Lung (tissue), 11 donors: ENCODE measurements at regions not wholly inside any gene's neighbourhood (a gene's known extent, or its start where the extent isn't known, plus 50 kb on each side); places are given as distances from the start of the nearest gene placed in this dataset.

ENCODE experiments used
- ATAC-seq: fragments of 200-7000 bp; cut with Tn5 transposase; one replicate; pipeline ENCODE4 v1.9.1; 2020; ENCODE audit warnings: moderate number of reproducible peaks; ENCODE audit not compliant: insufficient read depth, low FRiP score
- DNase-seq, 3 donors: peaks; one replicate each; pipeline ENCODE4 v3.0.0-alpha.2; 2013 to 2017
- H3K27ac ChIP-seq, 2 donors: one replicate each; pipeline ENCODE4 v1.5.1; 2013; ENCODE audit warnings: mild to moderate bottlenecking in 2 of 2, moderate library complexity in 2 of 2, control low read depth in 1 of 2, inconsistent platforms in 1 of 2, low read depth in 1 of 2, low read length in 1 of 2
- H3K27me3 ChIP-seq, 3 donors: one replicate each; pipeline ENCODE4 v1.5.1; 2013; ENCODE audit warnings: low read length in 2 of 3; ENCODE audit not compliant: control insufficient read depth in 3 of 3, insufficient read depth in 3 of 3
- H3K36me3 ChIP-seq, 4 donors: one replicate each; pipeline ENCODE4 v1.5.1; 2013; ENCODE audit warnings: low read length in 4 of 4, mild to moderate bottlenecking in 1 of 4, moderate library complexity in 1 of 4; ENCODE audit not compliant: control insufficient read depth in 4 of 4, insufficient read depth in 4 of 4
- H3K4me1 ChIP-seq, 5 donors: one replicate each; pipeline ENCODE4 v1.5.1; 2013; ENCODE audit warnings: low read length in 5 of 5, mild to moderate bottlenecking in 2 of 5, moderate library complexity in 1 of 5; ENCODE audit not compliant: control insufficient read depth in 5 of 5, insufficient read depth in 5 of 5
- H3K4me3 ChIP-seq: one replicate; pipeline ENCODE4 v1.5.1; 2013; ENCODE audit warnings: mild to moderate bottlenecking, control low read depth, moderate library complexity
- H3K9ac ChIP-seq, 2 donors: one replicate each; pipeline ENCODE4 v1.5.1; 2013; ENCODE audit warnings: low read length in 2 of 2, control low read depth in 1 of 2; ENCODE audit not compliant: insufficient read depth in 1 of 2
- H3K9me3 ChIP-seq, 4 donors: one replicate each; pipeline ENCODE4 v1.5.1; 2013; ENCODE audit warnings: low read length in 3 of 4, mild to moderate bottlenecking in 1 of 4, moderate library complexity in 1 of 4; ENCODE audit not compliant: control insufficient read depth in 4 of 4, insufficient read depth in 3 of 4
- WGBS, 2 donors: extraction: QIAGEN DNeasy Blood & Tissue Kit; methylation state at CpG; one replicate each; pipeline ENCODE4 v1.1.7; 2013; 5-methylcytosine and 5-hydroxymethylcytosine counted together
- TF ChIP-seq, protein P1 (sequence below): IDR thresholded peaks from 2 replicates; pipeline ENCODE4 v1.5.1; 2012; ENCODE audit warnings: mild to moderate bottlenecking; ENCODE audit errors: control extremely low read depth, extremely low read depth
- donor health status: control.
- donor health status: control.
- donor health status: Bipolar disorder and iron deficiency.
- donor health status: healthy.
- donor health status: DM: yes; HTN: yes; CAD: no.

DNA sequence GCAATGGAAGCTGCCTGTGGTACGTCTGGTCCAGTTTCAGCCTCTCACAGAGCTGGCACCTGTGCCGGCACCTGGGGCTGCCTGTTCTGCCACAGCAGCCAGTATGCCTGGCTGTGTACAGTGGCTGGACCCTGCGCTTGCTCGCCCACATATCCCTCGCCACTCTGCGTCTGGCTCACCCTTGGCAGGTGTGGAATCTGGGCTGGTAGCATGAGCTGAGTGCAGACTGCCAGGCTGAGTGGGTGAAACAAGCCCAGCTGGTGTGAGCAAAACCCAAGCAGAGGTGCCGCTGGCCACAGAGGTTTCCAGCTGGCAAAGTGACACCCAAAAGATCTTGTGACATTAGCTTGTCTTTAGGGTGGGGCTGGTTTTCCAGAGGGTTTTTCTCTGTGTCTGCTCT lies 80.7 kb downstream of the ING1 start:
- H3K27ac ChIP-seq, result no peak overlapping the region
- H3K9ac ChIP-seq, result no peak overlapping the region
- ATAC-seq (no peak), DNase-seq (no peak)
- no peaks in the 10 kb centered on the region for H3K36me3 ChIP-seq
- TF ChIP-seq, protein P1, sequence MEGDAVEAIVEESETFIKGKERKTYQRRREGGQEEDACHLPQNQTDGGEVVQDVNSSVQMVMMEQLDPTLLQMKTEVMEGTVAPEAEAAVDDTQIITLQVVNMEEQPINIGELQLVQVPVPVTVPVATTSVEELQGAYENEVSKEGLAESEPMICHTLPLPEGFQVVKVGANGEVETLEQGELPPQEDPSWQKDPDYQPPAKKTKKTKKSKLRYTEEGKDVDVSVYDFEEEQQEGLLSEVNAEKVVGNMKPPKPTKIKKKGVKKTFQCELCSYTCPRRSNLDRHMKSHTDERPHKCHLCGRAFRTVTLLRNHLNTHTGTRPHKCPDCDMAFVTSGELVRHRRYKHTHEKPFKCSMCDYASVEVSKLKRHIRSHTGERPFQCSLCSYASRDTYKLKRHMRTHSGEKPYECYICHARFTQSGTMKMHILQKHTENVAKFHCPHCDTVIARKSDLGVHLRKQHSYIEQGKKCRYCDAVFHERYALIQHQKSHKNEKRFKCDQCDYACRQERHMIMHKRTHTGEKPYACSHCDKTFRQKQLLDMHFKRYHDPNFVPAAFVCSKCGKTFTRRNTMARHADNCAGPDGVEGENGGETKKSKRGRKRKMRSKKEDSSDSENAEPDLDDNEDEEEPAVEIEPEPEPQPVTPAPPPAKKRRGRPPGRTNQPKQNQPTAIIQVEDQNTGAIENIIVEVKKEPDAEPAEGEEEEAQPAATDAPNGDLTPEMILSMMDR, result no peak
- peaks cover 0 to 6% (median 1%) of the 10 kb centered on the region in 5 donors for H3K4me1 ChIP-seq
- H3K4me3 ChIP-seq, result no peak overlapping the region
- no peaks in the 10 kb centered on the region for H3K27me3 ChIP-seq
- WGBS, 2 donors, result 88 to 89% methylated on average over 7 of the region's 7 CpGs
- peaks cover 0 to 24% (median 7%) of the 10 kb centered on the region in 4 donors for H3K9me3 ChIP-seq

DNA sequence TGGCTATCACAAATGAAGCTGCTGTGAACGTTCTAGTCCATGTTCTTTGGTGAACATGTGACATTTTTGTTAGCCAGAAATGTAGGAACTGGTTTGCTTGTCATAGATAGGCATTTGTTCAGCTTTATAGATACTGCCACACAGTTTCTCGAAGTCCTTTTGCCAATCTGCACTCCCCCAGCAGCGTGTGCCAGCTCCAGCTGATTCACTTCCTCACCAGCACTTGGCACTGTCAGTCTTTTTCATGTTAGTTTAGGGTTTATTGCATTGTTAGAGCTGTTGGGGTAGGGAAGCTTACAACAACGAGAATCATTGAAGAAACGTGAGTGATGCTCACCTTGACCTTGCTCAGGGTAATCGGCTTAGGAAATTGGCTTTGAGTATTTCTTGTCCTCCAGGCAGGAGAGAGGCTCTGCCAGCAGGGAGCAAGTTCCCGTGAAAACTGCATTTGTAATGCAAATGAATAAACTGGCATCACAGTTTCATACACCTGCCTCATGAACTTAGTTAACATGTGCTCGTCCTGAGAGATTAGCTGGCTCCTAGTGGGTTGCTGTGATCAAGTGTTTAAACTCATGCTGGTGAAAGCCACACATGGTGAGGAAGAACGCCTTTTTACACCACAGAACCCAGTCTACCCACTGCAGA lies 83.9 kb downstream of the ING1 start:
- Histone ChIP-seq H3K9ac (no peak overlapping the region), H3K27me3 (no peaks in the 10 kb centered on the region), H3K4me1 (peaks cover 0 to 16% (median 6%) of the 10 kb centered on the region in 5 donors), H3K4me3 (no peak overlapping the region), H3K36me3 (no peaks in the 10 kb centered on the region), H3K9me3 (peaks cover 0 to 17% (median 3%) of the 10 kb centered on the region in 4 donors), H3K27ac (no peak overlapping the region)
- WGBS, 2 donors, result 64 to 69% methylated on average over 9 of the region's 9 CpGs
- ATAC-seq (no peak), DNase-seq (no peak)
- TF ChIP-seq, protein P1, result no peak

DNA sequence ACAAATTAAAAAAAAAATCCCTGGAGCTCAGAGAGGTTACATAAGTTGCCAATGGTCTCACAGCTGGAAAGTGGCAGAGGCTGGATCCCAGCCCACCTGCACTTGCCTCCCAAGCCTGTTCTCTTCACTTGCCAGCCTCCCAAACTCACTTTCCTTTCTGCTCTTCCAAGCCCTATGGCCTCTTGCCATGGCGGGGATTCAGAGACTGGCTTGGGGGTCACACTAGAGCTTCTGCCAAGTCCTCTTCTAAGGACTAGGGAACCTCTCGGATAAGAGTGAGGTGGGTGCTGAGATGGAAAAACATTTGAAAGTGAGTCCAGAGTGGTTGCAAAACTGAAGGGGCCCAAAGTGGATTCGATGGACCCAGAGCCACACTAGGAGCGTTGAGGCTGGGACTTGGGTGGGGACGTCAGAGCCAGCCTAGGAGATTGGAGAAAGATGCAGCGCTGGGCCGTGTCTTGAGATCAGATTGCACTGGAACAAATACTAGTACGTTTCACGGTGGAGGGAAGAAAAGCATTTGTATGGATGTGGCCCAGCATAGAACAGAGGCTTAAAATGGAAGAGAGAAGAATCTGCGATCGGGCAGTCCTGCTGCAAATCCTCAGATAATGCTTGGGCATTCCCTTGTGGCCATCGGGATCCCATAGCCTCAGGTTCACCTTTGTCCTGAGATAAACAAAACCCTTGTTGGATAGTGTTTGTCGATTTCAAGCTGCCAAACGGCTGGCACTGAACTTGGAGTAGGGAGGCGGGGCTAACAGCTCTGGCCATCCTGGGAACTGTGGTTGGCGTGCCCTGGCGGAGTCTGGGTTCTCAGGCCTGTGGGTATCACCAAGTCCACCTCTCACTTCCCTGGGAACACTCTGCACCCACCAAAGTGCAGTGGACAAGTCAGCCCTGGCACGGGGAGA lies 84.8 kb downstream of the ING1 start:
- Histone ChIP-seq H3K36me3 (no peaks in the 10 kb centered on the region), H3K9me3 (peaks cover 0 to 10% (median 2%) of the 10 kb centered on the region in 4 donors), H3K9ac (no peak overlapping the region), H3K4me3 (no peak overlapping the region), H3K27ac (no peak overlapping the region), H3K27me3 (no peaks in the 10 kb centered on the region), H3K4me1 (peaks cover 0 to 16% (median 6%) of the 10 kb centered on the region in 5 donors)
- WGBS, 2 donors, result 84 to 87% methylated on average over 18 of the region's 18 CpGs
- no peak for ATAC-seq
- DNase-seq, result no peak
- TF ChIP-seq, protein P1, result no peak
